OCI-LY3 (cell line): ENCODE measurements at regions not wholly inside any gene's neighbourhood (a gene's known extent, or its start where the extent isn't known, plus 50 kb on each side); places are given as distances from the start of the nearest gene placed in this dataset.

Source experiments
- H2AFZ ChIP-seq: fragments of 200-600, 300-600 bp; shearing (Covaris generic); 2 replicates; pipeline ENCODE4 v1.6.0; 2014; ENCODE audit warnings: antibody characterized with exemption, low read depth, low read length
- H3K27ac ChIP-seq: fragments of 200-600, 300-600 bp; sonication (generic); 2 replicates; pipeline ENCODE4 v1.5.1; 2014; ENCODE audit warnings: mild to moderate bottlenecking, low read length, moderate library complexity, mixed read lengths
- H3K27me3 ChIP-seq: fragments of 200-600, 300-600 bp; sonication (generic); 2 replicates; pipeline ENCODE4 v1.6.1; 2014; ENCODE audit warnings: low read depth, low read length, mixed read lengths
- H3K36me3 ChIP-seq: fragments of 200-600, 300-600 bp; sonication (generic); replicated peaks from 2 replicates; pipeline ENCODE3; 2014; ENCODE audit warnings: low read depth, low read length, mixed read lengths
- H3K4me1 ChIP-seq: fragments of 300-600, 200-600 bp; sonication (generic); 2 replicates; pipeline ENCODE4 v1.6.1; 2014; ENCODE audit warnings: low read length, mixed read lengths
- H3K4me2 ChIP-seq: fragments of 200-600, 300-600 bp; sonication (generic); 2 replicates; pipeline ENCODE4 v1.6.1; 2014; ENCODE audit warnings: low read length, mixed read lengths
- H3K4me3 ChIP-seq: fragments of 300-600, 200-600 bp; sonication (generic); 2 replicates; pipeline ENCODE4 v1.5.1; 2014; ENCODE audit warnings: antibody characterized with exemption, mild to moderate bottlenecking, low read length, moderate library complexity
- H3K79me2 ChIP-seq: fragments of 300-600, 200-600 bp; shearing (Covaris generic); 2 replicates; pipeline ENCODE4 v1.6.1; 2014; ENCODE audit warnings: mild to moderate bottlenecking, low read length, mixed read lengths
- H3K9ac ChIP-seq: fragments of 300-600, 200-600 bp; shearing (Covaris generic); 2 replicates; pipeline ENCODE4 v1.6.0; 2014; ENCODE audit warnings: mild to moderate bottlenecking, low read length, moderate library complexity
- H3K9me3 ChIP-seq: fragments of 200-600, 300-600 bp; shearing (Covaris generic); 2 replicates; pipeline ENCODE4 v1.6.1; 2014; ENCODE audit warnings: low read length, mixed read lengths; ENCODE audit not compliant: insufficient read depth
- H4K20me1 ChIP-seq: fragments of 200-600, 300-600 bp; sonication (generic); 2 replicates; pipeline ENCODE4 v1.6.1; 2016; ENCODE audit warnings: low read length, mixed read lengths; ENCODE audit not compliant: insufficient read depth
- EZH2phosphoT487 ChIP-seq: fragments of 200-600 bp; shearing (Covaris generic); IDR thresholded peaks from 2 replicates; pipeline ENCODE4 v1.6.1; 2018; ENCODE audit warnings: antibody characterized with exemption, mixed run types, low read depth
- TF ChIP-seq, protein P1 (sequence below): fragments of 200-600, 300-600 bp; sonication (generic); IDR thresholded peaks from 2 replicates; pipeline ENCODE4 v1.5.1; 2014; ENCODE audit warnings: antibody characterized with exemption, low read length, low read depth

GRCh38 chr10:120368927-120369326 is 88.1 kb upstream of the PLPP4 start:
- no peak overlapping the region for H3K27ac ChIP-seq
- no peak overlapping the region for H2AFZ ChIP-seq
- no peak overlapping the region for H3K4me2 ChIP-seq
- no peaks in the 10 kb centered on the region for H4K20me1 ChIP-seq
- no peak overlapping the region for H3K9ac ChIP-seq
- no peaks in the 10 kb centered on the region for H3K36me3 ChIP-seq
- no peak for TF ChIP-seq EZH2phosphoT487
- TF ChIP-seq, protein P1, sequence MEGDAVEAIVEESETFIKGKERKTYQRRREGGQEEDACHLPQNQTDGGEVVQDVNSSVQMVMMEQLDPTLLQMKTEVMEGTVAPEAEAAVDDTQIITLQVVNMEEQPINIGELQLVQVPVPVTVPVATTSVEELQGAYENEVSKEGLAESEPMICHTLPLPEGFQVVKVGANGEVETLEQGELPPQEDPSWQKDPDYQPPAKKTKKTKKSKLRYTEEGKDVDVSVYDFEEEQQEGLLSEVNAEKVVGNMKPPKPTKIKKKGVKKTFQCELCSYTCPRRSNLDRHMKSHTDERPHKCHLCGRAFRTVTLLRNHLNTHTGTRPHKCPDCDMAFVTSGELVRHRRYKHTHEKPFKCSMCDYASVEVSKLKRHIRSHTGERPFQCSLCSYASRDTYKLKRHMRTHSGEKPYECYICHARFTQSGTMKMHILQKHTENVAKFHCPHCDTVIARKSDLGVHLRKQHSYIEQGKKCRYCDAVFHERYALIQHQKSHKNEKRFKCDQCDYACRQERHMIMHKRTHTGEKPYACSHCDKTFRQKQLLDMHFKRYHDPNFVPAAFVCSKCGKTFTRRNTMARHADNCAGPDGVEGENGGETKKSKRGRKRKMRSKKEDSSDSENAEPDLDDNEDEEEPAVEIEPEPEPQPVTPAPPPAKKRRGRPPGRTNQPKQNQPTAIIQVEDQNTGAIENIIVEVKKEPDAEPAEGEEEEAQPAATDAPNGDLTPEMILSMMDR = no peak
- no peaks in the 10 kb centered on the region for H3K79me2 ChIP-seq
- no peaks in the 10 kb centered on the region for H3K9me3 ChIP-seq
- H3K27me3 ChIP-seq = peaks cover 12% of the 10 kb centered on the region
- H3K4me3 ChIP-seq = no peak overlapping the region
- no peaks in the 10 kb centered on the region for H3K4me1 ChIP-seq

- H3K36me3 ChIP-seq = no peaks in the 10 kb centered on the region
- no peak overlapping the region for H3K4me2 ChIP-seq
- H3K4me1 ChIP-seq = no peaks in the 10 kb centered on the region
- peaks cover 12% of the 10 kb centered on the region for H3K27me3 ChIP-seq
- H3K9me3 ChIP-seq = no peaks in the 10 kb centered on the region
- TF ChIP-seq, protein P1 = no peak
- no peak for TF ChIP-seq EZH2phosphoT487
- no peak overlapping the region for H3K4me3 ChIP-seq
- H2AFZ ChIP-seq = no peak overlapping the region
- no peak overlapping the region for H3K27ac ChIP-seq
- H3K79me2 ChIP-seq = no peaks in the 10 kb centered on the region
- no peaks in the 10 kb centered on the region for H4K20me1 ChIP-seq
- no peak overlapping the region for H3K9ac ChIP-seq
Observed at GRCh38 chr10:120369856-120370276, 87.2 kb upstream of the PLPP4 start.

DNA sequence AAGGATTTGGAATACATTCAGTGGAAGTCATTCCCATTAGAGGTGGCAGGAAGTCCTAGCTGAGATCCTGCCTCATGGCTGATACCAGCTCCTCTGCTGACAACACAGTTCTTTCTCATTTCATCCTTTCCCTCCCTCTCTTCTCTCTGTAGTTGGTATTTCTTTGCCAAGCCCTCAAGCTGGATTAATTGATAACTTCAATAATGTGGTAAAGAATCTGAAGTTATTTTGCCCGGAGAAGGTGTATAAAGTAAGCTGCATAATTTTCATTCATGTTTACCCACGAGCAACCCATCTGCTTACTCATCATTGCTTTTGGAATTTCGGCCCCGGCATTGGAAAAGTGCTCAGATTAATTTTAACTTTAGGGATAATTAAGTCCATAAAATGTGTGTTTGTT is 85.2 kb upstream of the PLPP4 start:
- no peak overlapping the region for H3K27ac ChIP-seq
- H3K9ac ChIP-seq = no peak overlapping the region
- no peaks in the 10 kb centered on the region for H3K9me3 ChIP-seq
- H3K4me2 ChIP-seq = no peak overlapping the region
- H3K4me3 ChIP-seq = no peak overlapping the region
- no peak overlapping the region for H2AFZ ChIP-seq
- H4K20me1 ChIP-seq = no peaks in the 10 kb centered on the region
- TF ChIP-seq, protein P1 = no peak
- TF ChIP-seq EZH2phosphoT487 = no peak
- H3K36me3 ChIP-seq = no peaks in the 10 kb centered on the region
- no peaks in the 10 kb centered on the region for H3K4me1 ChIP-seq
- H3K79me2 ChIP-seq = no peaks in the 10 kb centered on the region
- peaks cover 12% of the 10 kb centered on the region for H3K27me3 ChIP-seq

DNA sequence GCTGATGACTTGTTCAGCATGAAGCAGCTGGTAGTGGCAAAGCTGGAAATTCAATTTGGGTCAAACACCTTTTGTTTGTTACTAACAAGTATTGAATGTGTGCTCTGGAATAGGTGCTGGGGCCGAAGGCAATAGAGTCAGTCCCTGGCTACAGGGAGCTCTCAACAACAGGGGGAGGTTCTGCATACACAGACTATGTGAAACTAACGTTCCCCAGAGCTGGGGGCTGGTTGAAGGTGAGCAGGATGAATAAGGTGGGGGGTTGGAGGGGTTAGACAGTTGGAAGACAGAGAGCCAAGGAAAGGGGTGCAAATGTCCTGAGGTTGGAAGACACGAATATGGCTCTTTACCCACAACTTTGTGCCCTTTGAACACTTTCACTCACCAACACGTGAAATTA is 84.1 kb upstream of the PLPP4 start:
- H2AFZ ChIP-seq = no peak overlapping the region
- H3K27ac ChIP-seq = no peak overlapping the region
- no peaks in the 10 kb centered on the region for H3K36me3 ChIP-seq
- TF ChIP-seq, protein P1 = no peak
- TF ChIP-seq EZH2phosphoT487 = no peak
- H3K9me3 ChIP-seq = no peaks in the 10 kb centered on the region
- no peak overlapping the region for H3K4me2 ChIP-seq
- no peaks in the 10 kb centered on the region for H3K79me2 ChIP-seq
- no peak overlapping the region for H3K9ac ChIP-seq
- peaks cover 12% of the 10 kb centered on the region for H3K27me3 ChIP-seq
- H4K20me1 ChIP-seq = no peaks in the 10 kb centered on the region
- H3K4me3 ChIP-seq = no peak overlapping the region
- no peaks in the 10 kb centered on the region for H3K4me1 ChIP-seq
